K562 (cell line): ENCODE measurements at regions not wholly inside any gene's neighbourhood (a gene's known extent, or its start where the extent isn't known, plus 50 kb on each side); places are given as distances from the start of the nearest gene placed in this dataset.

ENCODE experiments used
- AFF4 ChIP-seq: sonication (generic); formaldehyde crosslinking; IDR thresholded peaks from 2 replicates; pipeline ENCODE4 v1.8.0; 2023; ENCODE audit warnings: mild to moderate bottlenecking, missing genetic modification reagents
- ARHGAP35 ChIP-seq: fragments of 450-650 bp; IDR thresholded peaks from 2 replicates; pipeline ENCODE4 v1.6.1; 2018; ENCODE audit not compliant: partially characterized antibody
- CBX8 ChIP-seq: fragments of 200-600 bp; sonication (generic); IDR thresholded peaks from 2 replicates; pipeline ENCODE4 v1.6.1; 2012; ENCODE audit warnings: borderline replicate concordance, mixed run types, low read depth, mild to moderate bottlenecking, moderate library complexity, mixed read lengths, low read length, control low read depth, inconsistent platforms; ENCODE audit not compliant: poor library complexity, severe bottlenecking; ENCODE audit errors: extremely low read depth
- L3MBTL2 ChIP-seq: fragments of 450-650 bp; IDR thresholded peaks from 2 replicates; pipeline ENCODE4 v1.6.1; 2016; ENCODE audit warnings: mild to moderate bottlenecking, moderate library complexity
- MGA ChIP-seq: fragments of 450-650 bp; IDR thresholded peaks from 2 replicates; pipeline ENCODE4 v1.6.1; 2016; ENCODE audit warnings: mild to moderate bottlenecking, moderate library complexity
- MYNN ChIP-seq, 2 experiments: sonication (generic); formaldehyde crosslinking in 1 of 2; IDR thresholded peaks; 2 replicates each; pipeline versions ENCODE4 v1.5.0 to v1.6.1; 2016 to 2020; ENCODE audit warnings: antibody characterized with exemption in 1 of 2, missing genetic modification reagents in 1 of 2
- PREB ChIP-seq: sonication (generic); formaldehyde crosslinking; IDR thresholded peaks from 2 replicates; pipeline ENCODE4 v1.8.1; 2023; ENCODE audit warnings: mild to moderate bottlenecking, missing genetic modification reagents
- U2AF2 ChIP-seq: fragments of 200-400 bp; formaldehyde crosslinking; optimal IDR thresholded peaks from 2 replicates; pipeline ENCODE3; 2017; ENCODE audit warnings: low read depth, mild to moderate bottlenecking, low read length

DNA sequence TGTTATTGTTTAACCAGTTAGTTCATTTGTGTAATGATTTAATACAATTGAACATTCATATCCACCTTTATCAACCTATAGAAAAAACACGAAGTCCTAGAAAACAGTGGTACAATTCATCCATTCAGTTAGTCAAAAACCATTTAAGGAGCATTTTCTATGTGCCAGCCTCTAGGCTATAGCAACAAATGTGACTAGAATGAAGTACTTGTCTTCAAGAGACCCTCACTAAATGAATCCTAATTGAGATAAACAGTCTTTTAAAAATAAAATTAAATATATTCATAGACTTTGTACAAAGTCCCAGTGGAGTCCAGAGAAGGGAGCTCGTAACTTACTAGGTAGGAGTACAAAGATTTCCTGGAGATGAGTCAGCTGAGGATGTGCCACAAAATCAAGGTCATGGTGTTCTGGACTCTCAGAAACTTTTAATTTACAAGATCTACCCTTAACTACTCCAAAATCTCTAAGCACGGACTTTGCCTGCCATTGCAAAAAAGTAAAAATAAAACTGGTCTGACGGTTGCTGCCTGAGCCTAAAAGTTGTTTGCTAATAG, 430.7 kb upstream of the DCN start (continued):
- TF ChIP-seq AFF4: no peak
- TF ChIP-seq L3MBTL2: no peak
- no peak for TF ChIP-seq PREB (CRISPR knock-in tag)
- TF ChIP-seq MGA: no peak
- TF ChIP-seq U2AF2: no peak
- no peak for TF ChIP-seq MYNN (IDR thresholded peaks at IDR 0.05)
- no peak for TF ChIP-seq MYNN (CRISPR knock-in tag; IDR thresholded peaks at IDR 0.05)
- no peak for TF ChIP-seq CBX8
- TF ChIP-seq ARHGAP35: no peak
